ENCODE measurements at regions not wholly inside any gene's neighbourhood (a gene's known extent, or its start where the extent isn't known, plus 50 kb on each side); places are given as distances from the start of the nearest gene placed in this dataset.

DNA sequence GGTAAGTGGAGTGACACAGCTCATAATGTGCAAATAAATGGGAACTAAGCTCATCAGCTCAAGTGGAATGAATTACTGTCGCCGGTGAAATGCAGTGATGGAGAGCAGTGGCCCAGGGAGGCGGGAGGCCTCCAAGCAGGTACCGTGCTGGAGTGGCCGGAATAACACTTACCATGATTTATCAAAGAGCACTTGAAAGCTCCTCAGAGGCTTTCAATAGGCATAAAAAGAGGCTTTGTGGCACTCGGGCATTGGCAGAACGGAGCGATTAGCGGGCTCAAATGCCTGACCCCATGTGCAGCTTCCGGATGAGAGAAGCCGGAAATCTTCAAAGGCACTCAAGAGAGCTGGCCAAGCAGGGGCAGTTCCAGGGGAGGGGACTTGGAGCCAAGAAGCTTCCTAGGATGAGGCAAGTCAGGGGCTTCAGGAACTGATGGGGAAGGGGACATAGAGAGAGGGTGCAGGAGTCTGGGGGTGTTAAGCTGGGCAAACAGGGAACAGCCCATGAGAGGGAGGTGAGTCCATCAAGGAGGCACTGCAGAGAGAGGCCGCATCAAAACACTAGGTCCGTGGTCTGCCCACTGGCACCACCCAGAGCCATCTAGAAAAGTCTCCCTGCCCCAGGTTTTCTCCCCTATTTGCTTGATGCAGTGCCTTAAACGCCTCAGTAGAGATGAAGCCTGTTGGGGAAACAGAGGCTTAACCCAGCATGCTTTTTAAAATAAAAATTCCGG, 144.0 kb upstream of the IRX6 start:
- no peak for ATAC-seq
- DNase-seq (ENCODE audit: extremely low read depth in 1 of 4, low spot score in 3 of 4): no peak
- Histone ChIP-seq H3K4me1 (replicated peaks in 1 of 2; ENCODE audit: control insufficient read depth in 2 of 2, insufficient read depth in 2 of 2, low read length in 2 of 2) (no peaks in the 10 kb centered on the region), H3K9me3 (replicated peaks; ENCODE audit: control insufficient read depth, insufficient read depth, low read depth, low read length) (no peaks in the 10 kb centered on the region), H3K79me2 (ENCODE audit: control insufficient read depth, insufficient read depth, low read length) (no peaks in the 10 kb centered on the region), H3K4me2 (ENCODE audit: insufficient read depth, low read length) (no peak overlapping the region), H3K4me3 (no peak overlapping the region), H2AFZ (ENCODE audit: low read depth, low read length) (no peak overlapping the region), H3K9me1 (ENCODE audit: control insufficient read depth, insufficient read depth, low read length) (no peaks in the 10 kb centered on the region), H3K9ac (ENCODE audit: insufficient read depth in 1 of 2, low read depth in 2 of 2, low read length in 2 of 2) (no peak overlapping the region), H3K27me3 (ENCODE audit: control insufficient read depth in 2 of 2, insufficient read depth in 2 of 2, low read length in 2 of 2) (peaks cover 0 to 12% of the 10 kb centered on the region in 2 experiments; a peak in 2 of 5 replicates), H4K20me1 (replicated peaks; ENCODE audit: control insufficient read depth, insufficient read depth, low read length) (no peaks in the 10 kb centered on the region), H3K27ac (ENCODE audit: extremely low read depth, low read depth, low read length) (no peak overlapping the region), H3K36me3 (ENCODE audit: control insufficient read depth, insufficient read depth, low read length) (no peaks in the 10 kb centered on the region)
- WGBS (ENCODE audit: insufficient coverage, low coverage, missing lambda C conversion rate): 2% methylated on average over 13 of the region's 15 CpGs
- no TSS peak for BruUV-seq (replicated peaks)
- FAIRE-seq: no peak
- ChIA-PET POLR2A (interaction anchor here (0.6 to 1.2 kb wide), 3 partner anchors 10 to 144 kb away, joined by 3 to 5 read pairs (median 4); no protein-coding TSS in a partner anchor), CTCF (ENCODE audit: low intra/inter-chr PET ratio) (no interaction called here)
- intact Hi-C loops (cut with micrococcal nuclease): no loop called here
- in situ Hi-C loops (cut with MboI): no loop called here
- TF ChIP-seq SMAD2 (IDR thresholded peaks at IDR 0.05; ENCODE audit: low read depth, low read length) (no peak), SPI1 (IDR thresholded peaks at IDR 0.05; ENCODE audit: borderline replicate concordance, low read depth, low read length) (no peak), ZNF24 (IDR thresholded peaks at IDR 0.05) (no peak), NUFIP1 (IDR thresholded peaks at IDR 0.05; ENCODE audit: partially characterized antibody) (no peak), TGIF2 (CRISPR knock-in tag; IDR thresholded peaks at IDR 0.05) (no peak)
- TF ChIP-seq, protein P1, sequence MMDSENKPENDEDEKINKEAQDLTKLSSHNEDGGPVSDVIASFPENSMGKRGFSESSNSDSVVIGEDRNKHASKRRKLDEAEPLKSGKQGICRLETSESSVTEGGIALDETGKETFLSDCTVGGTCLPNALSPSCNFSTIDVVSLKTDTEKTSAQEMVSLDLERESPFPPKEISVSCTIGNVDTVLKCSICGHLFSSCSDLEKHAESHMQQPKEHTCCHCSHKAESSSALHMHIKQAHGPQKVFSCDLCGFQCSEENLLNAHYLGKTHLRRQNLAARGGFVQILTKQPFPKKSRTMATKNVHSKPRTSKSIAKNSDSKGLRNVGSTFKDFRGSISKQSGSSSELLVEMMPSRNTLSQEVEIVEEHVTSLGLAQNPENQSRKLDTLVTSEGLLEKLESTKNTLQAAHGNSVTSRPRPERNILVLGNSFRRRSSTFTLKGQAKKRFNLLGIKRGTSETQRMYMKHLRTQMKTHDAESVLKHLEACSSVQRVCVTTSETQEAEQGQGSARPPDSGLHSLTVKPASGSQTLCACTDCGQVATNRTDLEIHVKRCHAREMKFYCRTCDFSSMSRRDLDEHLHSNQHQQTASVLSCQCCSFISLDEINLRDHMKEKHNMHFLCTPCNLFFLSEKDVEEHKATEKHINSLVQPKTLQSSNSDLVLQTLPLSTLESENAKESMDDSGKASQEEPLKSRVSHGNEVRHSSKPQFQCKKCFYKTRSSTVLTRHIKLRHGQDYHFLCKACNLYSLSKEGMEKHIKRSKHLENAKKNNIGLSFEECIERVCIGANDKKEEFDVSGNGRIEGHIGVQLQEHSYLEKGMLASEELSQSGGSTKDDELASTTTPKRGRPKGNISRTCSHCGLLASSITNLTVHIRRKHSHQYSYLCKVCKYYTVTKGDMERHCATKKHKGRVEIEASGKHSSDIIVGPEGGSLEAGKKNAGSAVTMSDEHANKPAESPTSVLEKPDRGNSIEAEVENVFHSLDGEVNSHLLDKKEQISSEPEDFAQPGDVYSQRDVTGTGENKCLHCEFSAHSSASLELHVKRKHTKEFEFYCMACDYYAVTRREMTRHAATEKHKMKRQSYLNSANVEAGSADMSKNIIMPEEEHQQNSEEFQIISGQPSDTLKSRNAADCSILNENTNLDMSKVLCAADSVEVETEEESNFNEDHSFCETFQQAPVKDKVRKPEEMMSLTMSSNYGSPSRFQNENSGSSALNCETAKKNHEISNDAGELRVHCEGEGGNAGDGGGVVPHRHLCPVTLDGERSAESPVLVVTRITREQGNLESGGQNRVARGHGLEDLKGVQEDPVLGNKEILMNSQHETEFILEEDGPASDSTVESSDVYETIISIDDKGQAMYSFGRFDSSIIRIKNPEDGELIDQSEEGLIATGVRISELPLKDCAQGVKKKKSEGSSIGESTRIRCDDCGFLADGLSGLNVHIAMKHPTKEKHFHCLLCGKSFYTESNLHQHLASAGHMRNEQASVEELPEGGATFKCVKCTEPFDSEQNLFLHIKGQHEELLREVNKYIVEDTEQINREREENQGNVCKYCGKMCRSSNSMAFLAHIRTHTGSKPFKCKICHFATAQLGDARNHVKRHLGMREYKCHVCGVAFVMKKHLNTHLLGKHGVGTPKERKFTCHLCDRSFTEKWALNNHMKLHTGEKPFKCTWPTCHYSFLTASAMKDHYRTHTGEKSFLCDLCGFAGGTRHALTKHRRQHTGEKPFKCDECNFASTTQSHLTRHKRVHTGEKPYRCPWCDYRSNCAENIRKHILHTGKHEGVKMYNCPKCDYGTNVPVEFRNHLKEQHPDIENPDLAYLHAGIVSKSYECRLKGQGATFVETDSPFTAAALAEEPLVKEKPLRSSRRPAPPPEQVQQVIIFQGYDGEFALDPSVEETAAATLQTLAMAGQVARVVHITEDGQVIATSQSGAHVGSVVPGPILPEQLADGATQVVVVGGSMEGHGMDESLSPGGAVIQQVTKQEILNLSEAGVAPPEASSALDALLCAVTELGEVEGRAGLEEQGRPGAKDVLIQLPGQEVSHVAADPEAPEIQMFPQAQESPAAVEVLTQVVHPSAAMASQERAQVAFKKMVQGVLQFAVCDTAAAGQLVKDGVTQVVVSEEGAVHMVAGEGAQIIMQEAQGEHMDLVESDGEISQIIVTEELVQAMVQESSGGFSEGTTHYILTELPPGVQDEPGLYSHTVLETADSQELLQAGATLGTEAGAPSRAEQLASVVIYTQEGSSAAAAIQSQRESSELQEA (IDR thresholded peaks at IDR 0.05; ENCODE audit: low read depth): no peak

All from K562 (cell line).